ENCODE measurements at regions not wholly inside any gene's neighbourhood (a gene's known extent, or its start where the extent isn't known, plus 50 kb on each side); places are given as distances from the start of the nearest gene placed in this dataset.

- POLR2A ChIA-PET, result no interaction called here
Observed at GRCh38 chr1:24989082-24989481, 59.0 kb upstream of the RUNX3 start.

GRCh38 chr1:24988558-24988912, 58.5 kb upstream of the RUNX3 start:
- H3K4me3 ChIP-seq (ENCODE audit: low read depth, low read length), result no peak overlapping the region
- no peak for DNase-seq (ENCODE audit: low read depth, low spot score)
- POLR2A ChIA-PET, result no interaction called here
- CTCF ChIA-PET, result interaction anchor here (0.7 kb wide), 1 partner anchor 9 kb away, joined by 3 read pairs; no protein-coding TSS in a partner anchor
- no peak for TF ChIP-seq CTCF (IDR thresholded peaks at IDR 0.05; ENCODE audit: insufficient read depth, low read length, missing control alignments)

More at GRCh38 chr1:24989082-24989481, 59.0 kb upstream of the RUNX3 start:
- CTCF ChIA-PET, result no interaction called here
- no peak for DNase-seq (ENCODE audit: low read depth, low spot score)
- no peak overlapping the region for H3K4me3 ChIP-seq (ENCODE audit: low read depth, low read length)
- no peak for TF ChIP-seq CTCF (IDR thresholded peaks at IDR 0.05; ENCODE audit: insufficient read depth, low read length, missing control alignments)

GRCh38 chr1:24987875-24988557, 57.9 kb upstream of the RUNX3 start:
- TF ChIP-seq CTCF (IDR thresholded peaks at IDR 0.05; ENCODE audit: insufficient read depth, low read length, missing control alignments), result no peak
- CTCF ChIA-PET, result interaction anchor here (0.7 to 1.1 kb wide), 2 partner anchors 9 to 55 kb away, joined by 3 read pairs; no protein-coding TSS in a partner anchor
- POLR2A ChIA-PET, result no interaction called here
- no peak for DNase-seq (ENCODE audit: low read depth, low spot score)
- no peak overlapping the region for H3K4me3 ChIP-seq (ENCODE audit: low read depth, low read length)

GRCh38 chr1:24987424-24987823, 57.3 kb upstream of the RUNX3 start:
- POLR2A ChIA-PET, result no interaction called here
- CTCF ChIA-PET, result interaction anchor here (1.1 kb wide), 2 partner anchors 14 to 55 kb away, joined by 3 read pairs; no protein-coding TSS in a partner anchor
- no peak overlapping the region for H3K4me3 ChIP-seq (ENCODE audit: low read depth, low read length)
- no peak for DNase-seq (ENCODE audit: low read depth, low spot score)
- no peak for TF ChIP-seq CTCF (IDR thresholded peaks at IDR 0.05; ENCODE audit: insufficient read depth, low read length, missing control alignments)

DNA sequence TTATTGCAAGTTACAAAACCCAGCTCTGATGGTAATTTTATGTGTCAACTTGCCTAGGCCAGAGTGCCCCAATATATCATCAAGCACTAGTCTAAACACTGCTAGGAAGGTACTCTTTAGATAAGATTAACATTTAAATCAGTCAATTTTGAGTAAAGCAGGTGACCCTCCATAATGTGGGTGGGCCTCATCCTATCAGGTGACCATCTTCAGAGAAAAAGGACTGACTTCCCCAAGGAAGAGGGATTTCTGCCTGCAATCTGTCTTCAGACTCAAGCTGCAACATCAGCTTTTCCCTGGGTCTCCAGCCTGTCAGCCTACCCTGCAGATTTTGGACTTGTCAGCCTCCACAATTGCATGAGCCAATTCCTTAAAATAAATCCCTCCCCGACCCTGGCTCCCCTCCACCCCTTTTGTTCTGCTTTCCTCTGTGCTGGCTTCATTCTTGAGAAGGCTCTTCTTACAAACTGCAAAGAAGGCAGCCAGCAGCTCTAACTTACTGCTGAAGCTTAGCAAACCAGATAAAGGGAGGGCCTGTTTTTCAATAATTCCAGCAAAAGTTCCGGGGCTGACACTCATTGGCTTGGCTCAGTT, 56.4 kb upstream of the RUNX3 start:
- no peak overlapping the region for H3K4me3 ChIP-seq (ENCODE audit: low read depth, low read length)
- POLR2A ChIA-PET, result no interaction called here
- CTCF ChIA-PET, result interaction anchor here (1.1 kb wide), 1 partner anchor 13 kb away, joined by 3 read pairs; no protein-coding TSS in a partner anchor
- DNase-seq (ENCODE audit: low read depth, low spot score), result no peak
- no peak for TF ChIP-seq CTCF (IDR thresholded peaks at IDR 0.05; ENCODE audit: insufficient read depth, low read length, missing control alignments)

DNA sequence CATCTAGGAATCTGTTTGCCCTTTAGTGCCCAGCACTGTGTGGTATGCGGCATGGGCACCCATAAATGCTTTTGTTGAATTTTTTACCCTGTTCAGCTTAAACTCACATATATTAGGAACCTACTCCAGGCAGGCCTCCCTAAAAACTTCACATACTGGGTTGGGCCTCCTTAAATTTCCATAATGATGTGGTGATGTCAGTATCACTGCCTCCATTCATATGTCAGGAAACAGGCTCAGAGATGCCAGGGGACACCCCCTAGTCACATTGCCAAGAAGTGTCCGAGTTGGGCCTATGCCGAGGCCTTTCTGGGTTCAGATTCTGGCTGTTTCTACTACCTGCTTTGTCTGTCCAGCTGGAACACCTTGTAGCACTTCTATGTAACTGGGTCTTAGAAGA, 55.7 kb upstream of the RUNX3 start:
- no peak for TF ChIP-seq CTCF (IDR thresholded peaks at IDR 0.05; ENCODE audit: insufficient read depth, low read length, missing control alignments)
- no peak overlapping the region for H3K4me3 ChIP-seq (ENCODE audit: low read depth, low read length)
- ChIA-PET POLR2A (no interaction called here), CTCF (no interaction called here)
- no peak for DNase-seq (ENCODE audit: low read depth, low spot score)

All from AG04449 (cell line).